HL-60 (cell line): ENCODE measurements at regions not wholly inside any gene's neighbourhood (a gene's known extent, or its start where the extent isn't known, plus 50 kb on each side); places are given as distances from the start of the nearest gene placed in this dataset.

Experiments
- GABPA ChIP-seq: IDR thresholded peaks from 2 replicates; pipeline ENCODE4 v1.6.1; 2012; ENCODE audit warnings: low read depth
- POLR2AphosphoS5 ChIP-seq: IDR thresholded peaks from 2 replicates; pipeline ENCODE4 v1.6.1; 2012; ENCODE audit warnings: low read depth
- SPI1 ChIP-seq: IDR thresholded peaks from 2 replicates; pipeline ENCODE4 v1.6.1; 2012; ENCODE audit warnings: low read depth, mild to moderate bottlenecking, borderline replicate concordance
- TF ChIP-seq, protein P1 (sequence below): IDR thresholded peaks from one replicate; pipeline ENCODE4 v1.5.1; 2011; ENCODE audit warnings: low read length, control low read depth, inconsistent platforms; ENCODE audit not compliant: insufficient read depth
- TF ChIP-seq, protein P2 (sequence below): IDR thresholded peaks from 2 replicates; pipeline ENCODE4 v1.6.1; 2012; ENCODE audit warnings: low read depth; ENCODE audit not compliant: insufficient replicate concordance

GRCh38 chr4:15327311-15328298, 100.2 kb upstream of the C1QTNF7 start:
- no peak for TF ChIP-seq POLR2AphosphoS5
- TF ChIP-seq, protein P1, sequence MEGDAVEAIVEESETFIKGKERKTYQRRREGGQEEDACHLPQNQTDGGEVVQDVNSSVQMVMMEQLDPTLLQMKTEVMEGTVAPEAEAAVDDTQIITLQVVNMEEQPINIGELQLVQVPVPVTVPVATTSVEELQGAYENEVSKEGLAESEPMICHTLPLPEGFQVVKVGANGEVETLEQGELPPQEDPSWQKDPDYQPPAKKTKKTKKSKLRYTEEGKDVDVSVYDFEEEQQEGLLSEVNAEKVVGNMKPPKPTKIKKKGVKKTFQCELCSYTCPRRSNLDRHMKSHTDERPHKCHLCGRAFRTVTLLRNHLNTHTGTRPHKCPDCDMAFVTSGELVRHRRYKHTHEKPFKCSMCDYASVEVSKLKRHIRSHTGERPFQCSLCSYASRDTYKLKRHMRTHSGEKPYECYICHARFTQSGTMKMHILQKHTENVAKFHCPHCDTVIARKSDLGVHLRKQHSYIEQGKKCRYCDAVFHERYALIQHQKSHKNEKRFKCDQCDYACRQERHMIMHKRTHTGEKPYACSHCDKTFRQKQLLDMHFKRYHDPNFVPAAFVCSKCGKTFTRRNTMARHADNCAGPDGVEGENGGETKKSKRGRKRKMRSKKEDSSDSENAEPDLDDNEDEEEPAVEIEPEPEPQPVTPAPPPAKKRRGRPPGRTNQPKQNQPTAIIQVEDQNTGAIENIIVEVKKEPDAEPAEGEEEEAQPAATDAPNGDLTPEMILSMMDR: no peak
- TF ChIP-seq SPI1: no peak
- TF ChIP-seq, protein P2, sequence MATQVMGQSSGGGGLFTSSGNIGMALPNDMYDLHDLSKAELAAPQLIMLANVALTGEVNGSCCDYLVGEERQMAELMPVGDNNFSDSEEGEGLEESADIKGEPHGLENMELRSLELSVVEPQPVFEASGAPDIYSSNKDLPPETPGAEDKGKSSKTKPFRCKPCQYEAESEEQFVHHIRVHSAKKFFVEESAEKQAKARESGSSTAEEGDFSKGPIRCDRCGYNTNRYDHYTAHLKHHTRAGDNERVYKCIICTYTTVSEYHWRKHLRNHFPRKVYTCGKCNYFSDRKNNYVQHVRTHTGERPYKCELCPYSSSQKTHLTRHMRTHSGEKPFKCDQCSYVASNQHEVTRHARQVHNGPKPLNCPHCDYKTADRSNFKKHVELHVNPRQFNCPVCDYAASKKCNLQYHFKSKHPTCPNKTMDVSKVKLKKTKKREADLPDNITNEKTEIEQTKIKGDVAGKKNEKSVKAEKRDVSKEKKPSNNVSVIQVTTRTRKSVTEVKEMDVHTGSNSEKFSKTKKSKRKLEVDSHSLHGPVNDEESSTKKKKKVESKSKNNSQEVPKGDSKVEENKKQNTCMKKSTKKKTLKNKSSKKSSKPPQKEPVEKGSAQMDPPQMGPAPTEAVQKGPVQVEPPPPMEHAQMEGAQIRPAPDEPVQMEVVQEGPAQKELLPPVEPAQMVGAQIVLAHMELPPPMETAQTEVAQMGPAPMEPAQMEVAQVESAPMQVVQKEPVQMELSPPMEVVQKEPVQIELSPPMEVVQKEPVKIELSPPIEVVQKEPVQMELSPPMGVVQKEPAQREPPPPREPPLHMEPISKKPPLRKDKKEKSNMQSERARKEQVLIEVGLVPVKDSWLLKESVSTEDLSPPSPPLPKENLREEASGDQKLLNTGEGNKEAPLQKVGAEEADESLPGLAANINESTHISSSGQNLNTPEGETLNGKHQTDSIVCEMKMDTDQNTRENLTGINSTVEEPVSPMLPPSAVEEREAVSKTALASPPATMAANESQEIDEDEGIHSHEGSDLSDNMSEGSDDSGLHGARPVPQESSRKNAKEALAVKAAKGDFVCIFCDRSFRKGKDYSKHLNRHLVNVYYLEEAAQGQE: no peak
- TF ChIP-seq GABPA: no peak
